DND-41 (cell line): ENCODE measurements at regions not wholly inside any gene's neighbourhood (a gene's known extent, or its start where the extent isn't known, plus 50 kb on each side); places are given as distances from the start of the nearest gene placed in this dataset.

Experiments
- ATAC-seq: fragments of 200-7000 bp; cut with Tn5 transposase; 3 replicates; pipeline ENCODE4 v1.9.1; 2021; ENCODE audit warnings: low read depth; ENCODE audit not compliant: insufficient read depth
- DNase-seq: peaks from one replicate; pipeline ENCODE4 v3.0.0-alpha.2; 2020
- H2AFZ ChIP-seq: 2 replicates; pipeline ENCODE4 v1.6.0; 2012; ENCODE audit warnings: low read depth, low read length
- H3K27ac ChIP-seq: 2 replicates; pipeline ENCODE4 v1.5.1; 2012; ENCODE audit warnings: low read length, inconsistent platforms
- H3K27me3 ChIP-seq: fragments of 200-600 bp; sonication (generic); 2 replicates; pipeline ENCODE4 v1.6.0; 2012; ENCODE audit warnings: low read length, mild to moderate bottlenecking, inconsistent platforms; ENCODE audit not compliant: insufficient read depth, poor library complexity
- H3K36me3 ChIP-seq: 2 replicates; pipeline ENCODE4 v1.5.1; 2012; ENCODE audit warnings: low read length, inconsistent platforms; ENCODE audit not compliant: insufficient read depth
- H3K4me1 ChIP-seq: 2 replicates; pipeline ENCODE4 v1.5.1; 2012; ENCODE audit warnings: mild to moderate bottlenecking, low read length; ENCODE audit not compliant: insufficient read depth
- H3K4me2 ChIP-seq: 2 replicates; pipeline ENCODE4 v1.6.0; 2012; ENCODE audit warnings: mild to moderate bottlenecking, moderate library complexity, low read length, inconsistent platforms; ENCODE audit not compliant: insufficient read depth
- H3K4me3 ChIP-seq, 2 experiments: fragments of 200-600 bp in 1 of 2; shearing (Covaris generic) in 1 of 2; 2 replicates each; pipeline ENCODE4 v1.5.1; 2012 to 2016; ENCODE audit warnings: inconsistent platforms in 2 of 2, low read length in 2 of 2, mild to moderate bottlenecking in 2 of 2, low read depth in 1 of 2, moderate library complexity in 1 of 2
- H3K79me2 ChIP-seq: 2 replicates; pipeline ENCODE4 v1.6.0; 2012; ENCODE audit warnings: low read length, inconsistent platforms; ENCODE audit not compliant: insufficient read depth
- H3K9ac ChIP-seq: 2 replicates; pipeline ENCODE4 v1.6.0; 2012; ENCODE audit warnings: low read depth, mild to moderate bottlenecking, inconsistent platforms, low read length, moderate library complexity
- H3K9me3 ChIP-seq: 2 replicates; pipeline ENCODE4 v1.5.1; 2012; ENCODE audit warnings: low read length, moderate library complexity, mild to moderate bottlenecking, inconsistent platforms; ENCODE audit not compliant: insufficient read depth, severe bottlenecking
- H4K20me1 ChIP-seq: 2 replicates; pipeline ENCODE4 v1.6.0; 2012; ENCODE audit warnings: low read length; ENCODE audit not compliant: insufficient read depth
- CTCF ChIP-seq: IDR thresholded peaks from 2 replicates; pipeline ENCODE4 v1.5.1; 2012; ENCODE audit warnings: borderline replicate concordance, low read length, moderate library complexity, mild to moderate bottlenecking; ENCODE audit not compliant: poor library complexity, severe bottlenecking; ENCODE audit errors: extremely low read depth
- EZH2 ChIP-seq: IDR thresholded peaks from 3 replicates; pipeline ENCODE4 v1.6.1; 2012; ENCODE audit warnings: borderline replicate concordance, low read depth, mild to moderate bottlenecking, moderate library complexity, low read length, inconsistent platforms; ENCODE audit not compliant: severe bottlenecking

DNA sequence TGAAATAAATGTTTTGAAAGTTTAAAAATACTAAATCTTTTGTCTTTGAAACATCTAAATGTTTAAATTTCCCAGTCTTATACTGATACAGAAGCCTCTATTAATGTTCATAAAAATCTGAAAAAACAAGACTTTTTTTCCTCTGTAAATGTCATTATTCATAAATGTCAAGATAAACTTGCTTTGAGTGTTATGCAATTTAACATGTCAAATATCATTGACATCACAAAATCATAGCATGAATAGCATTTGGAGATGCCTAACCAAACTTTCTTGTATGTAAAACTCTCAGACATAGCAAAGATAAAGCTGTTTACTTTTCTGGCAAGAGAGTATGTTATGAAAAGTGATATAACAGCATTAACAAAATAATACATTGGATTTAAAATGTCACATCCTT is 128.0 kb upstream of the CDH19 start:
- no peak for ATAC-seq
- Histone ChIP-seq H3K27ac (no peak overlapping the region), H4K20me1 (no peaks in the 10 kb centered on the region), H3K79me2 (no peaks in the 10 kb centered on the region), H3K4me2 (no peak overlapping the region), H3K36me3 (no peaks in the 10 kb centered on the region), H3K9ac (no peak overlapping the region), H3K4me1 (no peaks in the 10 kb centered on the region), H3K4me3 (no peak overlapping the region), H3K27me3 (no peaks in the 10 kb centered on the region), H3K9me3 (no peaks in the 10 kb centered on the region), H2AFZ (no peak overlapping the region)
- no peak for TF ChIP-seq EZH2
- TF ChIP-seq CTCF = no peak
- no peak for DNase-seq

- no peaks in the 10 kb centered on the region for H4K20me1 ChIP-seq
- no peaks in the 10 kb centered on the region for H3K36me3 ChIP-seq
- no peaks in the 10 kb centered on the region for H3K79me2 ChIP-seq
- H3K9me3 ChIP-seq = no peaks in the 10 kb centered on the region
- no peak overlapping the region for H3K4me2 ChIP-seq
- H3K4me1 ChIP-seq = no peaks in the 10 kb centered on the region
- DNase-seq = no peak
- no peak overlapping the region for H3K27ac ChIP-seq
- TF ChIP-seq CTCF = no peak
- no peaks in the 10 kb centered on the region for H3K27me3 ChIP-seq
- H3K4me3 ChIP-seq = no peak overlapping the region
- ATAC-seq = no peak
- H2AFZ ChIP-seq = no peak overlapping the region
- H3K9ac ChIP-seq = no peak overlapping the region
These were observed 125.8 kb upstream of the CDH19 start for GRCh38 chr18:66729442-66730239.

GRCh38 chr18:66728951-66729350 is 125.1 kb upstream of the CDH19 start:
- H2AFZ ChIP-seq = no peak overlapping the region
- TF ChIP-seq EZH2 (no peak), CTCF (no peak)

More at GRCh38 chr18:66728951-66729350, 125.1 kb upstream of the CDH19 start:
- H3K27ac ChIP-seq = no peak overlapping the region
- no peak overlapping the region for H3K9ac ChIP-seq
- no peaks in the 10 kb centered on the region for H3K27me3 ChIP-seq
- DNase-seq (no peak), ATAC-seq (no peak)
- no peaks in the 10 kb centered on the region for H3K79me2 ChIP-seq
- no peak overlapping the region for H3K4me3 ChIP-seq
- H3K4me1 ChIP-seq = no peaks in the 10 kb centered on the region
- no peaks in the 10 kb centered on the region for H4K20me1 ChIP-seq
- no peak overlapping the region for H3K4me2 ChIP-seq
- H3K9me3 ChIP-seq = no peaks in the 10 kb centered on the region
- no peaks in the 10 kb centered on the region for H3K36me3 ChIP-seq
